ENCODE measurements at regions not wholly inside any gene's neighbourhood (a gene's known extent, or its start where the extent isn't known, plus 50 kb on each side); places are given as distances from the start of the nearest gene placed in this dataset.

- Histone ChIP-seq H3K4me3 (no peak overlapping the region), H4K20me1 (ENCODE audit: low read depth) (no peaks in the 10 kb centered on the region), H3K9ac (no peak overlapping the region), H3K4me1 (no peaks in the 10 kb centered on the region), H3K27me3 (no peaks in the 10 kb centered on the region), H3K27ac (no peak overlapping the region), H3K9me3 (ENCODE audit: low read depth) (no peaks in the 10 kb centered on the region), H3K4me2 (no peak overlapping the region), H2AFZ (replicated peaks) (no peak overlapping the region), H3F3A (ENCODE audit: low read depth) (no peaks in the 10 kb centered on the region), H3K79me2 (ENCODE audit: low read depth) (no peaks in the 10 kb centered on the region), H3K36me3 (no peaks in the 10 kb centered on the region)
- TF ChIP-seq EZH2 (IDR thresholded peaks at IDR 0.05) (no peak), EZH2phosphoT487 (IDR thresholded peaks at IDR 0.05) (no peak), CTCF (IDR thresholded peaks at IDR 0.05) (no peak)
- Mint-ChIP-seq H3K4me1 (no peaks in the 10 kb centered on the region), H3K27ac (no peak overlapping the region), H3K4me3 (no peak overlapping the region), H3K36me3 (no peaks in the 10 kb centered on the region), H3K9me3 (no peaks in the 10 kb centered on the region), H3K27me3 (ENCODE audit: insufficient read depth, low read depth) (peaks cover 2% of the 10 kb centered on the region)
- no peak for DNase-seq (ENCODE audit: low spot score)
Measured at GRCh38 chr1:55696181-55696754, 481.1 kb upstream of the USP24 start.

- DNase-seq (ENCODE audit: low spot score) = no peak
- Histone ChIP-seq H3K9ac (no peak overlapping the region), H4K20me1 (ENCODE audit: low read depth) (no peaks in the 10 kb centered on the region), H3K36me3 (no peaks in the 10 kb centered on the region), H3K9me3 (ENCODE audit: low read depth) (no peaks in the 10 kb centered on the region), H3K4me3 (no peak overlapping the region), H3K4me1 (no peaks in the 10 kb centered on the region), H3K27me3 (no peaks in the 10 kb centered on the region), H2AFZ (replicated peaks) (no peak overlapping the region), H3F3A (ENCODE audit: low read depth) (no peaks in the 10 kb centered on the region), H3K4me2 (no peak overlapping the region), H3K79me2 (ENCODE audit: low read depth) (no peaks in the 10 kb centered on the region), H3K27ac (no peak overlapping the region)
- Mint-ChIP-seq H3K36me3 (no peaks in the 10 kb centered on the region), H3K4me3 (no peak overlapping the region), H3K27me3 (ENCODE audit: insufficient read depth, low read depth) (peaks cover 2% of the 10 kb centered on the region), H3K9me3 (no peaks in the 10 kb centered on the region), H3K27ac (no peak overlapping the region), H3K4me1 (no peaks in the 10 kb centered on the region)
- no peak for TF ChIP-seq EZH2phosphoT487 (IDR thresholded peaks at IDR 0.05)
- no peak for TF ChIP-seq EZH2 (IDR thresholded peaks at IDR 0.05)
- no peak for TF ChIP-seq CTCF (IDR thresholded peaks at IDR 0.05)
Measured at GRCh38 chr1:55695552-55695951, 480.4 kb upstream of the USP24 start.

- Histone ChIP-seq H3K27ac (no peak overlapping the region), H3K4me1 (no peaks in the 10 kb centered on the region), H3K9ac (no peak overlapping the region), H3K79me2 (ENCODE audit: low read depth) (no peaks in the 10 kb centered on the region), H3K9me3 (ENCODE audit: low read depth) (no peaks in the 10 kb centered on the region), H4K20me1 (ENCODE audit: low read depth) (no peaks in the 10 kb centered on the region), H3K36me3 (no peaks in the 10 kb centered on the region), H2AFZ (replicated peaks) (no peak overlapping the region), H3K27me3 (no peaks in the 10 kb centered on the region), H3F3A (ENCODE audit: low read depth) (no peaks in the 10 kb centered on the region), H3K4me2 (no peak overlapping the region), H3K4me3 (no peak overlapping the region)
- Mint-ChIP-seq H3K4me3 (no peak overlapping the region), H3K36me3 (no peaks in the 10 kb centered on the region), H3K27ac (no peak overlapping the region), H3K9me3 (no peaks in the 10 kb centered on the region), H3K4me1 (no peaks in the 10 kb centered on the region), H3K27me3 (ENCODE audit: insufficient read depth, low read depth) (peaks cover 2% of the 10 kb centered on the region)
- TF ChIP-seq CTCF (IDR thresholded peaks at IDR 0.05) = no peak
- no peak for TF ChIP-seq EZH2 (IDR thresholded peaks at IDR 0.05)
- no peak for TF ChIP-seq EZH2phosphoT487 (IDR thresholded peaks at IDR 0.05)
- no peak for DNase-seq (ENCODE audit: low spot score)
Measured at GRCh38 chr1:55695151-55695550, 480.0 kb upstream of the USP24 start.

Data from neural progenitor cell (in vitro differentiated cells).